GM12874 (cell line): ENCODE measurements at regions not wholly inside any gene's neighbourhood (a gene's known extent, or its start where the extent isn't known, plus 50 kb on each side); places are given as distances from the start of the nearest gene placed in this dataset.

Experiments
- CTCF ChIP-seq: IDR thresholded peaks from 2 replicates; pipeline ENCODE4 v1.5.1; 2011; ENCODE audit warnings: low read depth, mild to moderate bottlenecking, control low read depth, low read length, moderate library complexity; ENCODE audit not compliant: insufficient read depth

- TF ChIP-seq CTCF: no peak
Measured at GRCh38 chr2:129008055-129008880, 689.6 kb upstream of the HS6ST1 start.

GRCh38 chr2:129008881-129009554 is 690.4 kb upstream of the HS6ST1 start:
- no peak for TF ChIP-seq CTCF

GRCh38 chr2:129009555-129010146 is 691.0 kb upstream of the HS6ST1 start:
- no peak for TF ChIP-seq CTCF

- TF ChIP-seq CTCF: no peak
Measured at GRCh38 chr2:129010262-129010661, 691.6 kb upstream of the HS6ST1 start.

- no peak for TF ChIP-seq CTCF
Measured at GRCh38 chr2:129011466-129012061, 692.9 kb upstream of the HS6ST1 start.

- TF ChIP-seq CTCF: no peak
Measured at GRCh38 chr2:129014432-129014831, 695.8 kb upstream of the HS6ST1 start.
